Neural crest cell (in vitro differentiated cells): ENCODE measurements at regions not wholly inside any gene's neighbourhood (a gene's known extent, or its start where the extent isn't known, plus 50 kb on each side); places are given as distances from the start of the nearest gene placed in this dataset.
A peak's percentile ranks its signal among the peaks of the same experiment; 100 is the strongest.
"Not testable (repeated sequence)": the region's sequence is repeated elsewhere in the genome, so short reads cannot be mapped to it uniquely, and the experiment has no call there.

Experiments used
- DNase-seq: peaks from one replicate; pipeline ENCODE4 v3.0.0; 2021; ENCODE audit warnings: low read depth, mixed read lengths, low spot score
- H3K27ac Mint-ChIP-seq: one replicate; pipeline ENCODE4 v1.8.0; 2021; ENCODE audit warnings: mild to moderate bottlenecking, mixed read lengths; ENCODE audit not compliant: unreplicated experiment
- H3K27me3 Mint-ChIP-seq: 2 replicates; pipeline ENCODE4 v1.8.0; 2021; ENCODE audit warnings: low read depth, mild to moderate bottlenecking, mixed read lengths
- H3K36me3 Mint-ChIP-seq: 2 replicates; pipeline ENCODE4 v1.8.0; 2021; ENCODE audit warnings: low read depth, mild to moderate bottlenecking, mixed read lengths
- H3K4me1 Mint-ChIP-seq: 2 replicates; pipeline ENCODE4 v1.8.0; 2021; ENCODE audit warnings: mixed read lengths
- H3K4me3 Mint-ChIP-seq: one replicate; pipeline ENCODE4 v1.8.0; 2021; ENCODE audit warnings: mild to moderate bottlenecking, mixed read lengths
- H3K9me3 Mint-ChIP-seq: 2 replicates; pipeline ENCODE4 v1.8.0; 2021; ENCODE audit warnings: mixed read lengths
- CTCF ChIP-seq: fragments of 200-600 bp; sonication (generic); conservative IDR thresholded peaks from 2 replicates; pipeline ENCODE4 v1.5.0; 2021; ENCODE audit warnings: antibody characterized with exemption, mild to moderate bottlenecking

- peaks cover 30% of the 10 kb centered on the region for H3K9me3 Mint-ChIP-seq
- not testable (repeated sequence) for H3K27ac Mint-ChIP-seq, H3K27me3 Mint-ChIP-seq, H3K4me3 Mint-ChIP-seq, DNase-seq
- peaks cover 41% of the 10 kb centered on the region for H3K36me3 Mint-ChIP-seq
- peaks cover 20% of the 10 kb centered on the region for H3K4me1 Mint-ChIP-seq
These were observed 52.4 kb upstream of the EHHADH start for GRCh38 chr3:185306286-185306685.

GRCh38 chr3:185306847-185307246 is 53.0 kb upstream of the EHHADH start:
- Mint-ChIP-seq H3K36me3 (peaks cover 44% of the 10 kb centered on the region), H3K27ac (no peak overlapping the region), H3K4me3 (no peak overlapping the region), H3K4me1 (peaks cover 20% of the 10 kb centered on the region), H3K9me3 (peaks cover 33% of the 10 kb centered on the region), H3K27me3 (no peaks in the 10 kb centered on the region)
- no peak for TF ChIP-seq CTCF
- DNase-seq, result no peak

GRCh38 chr3:185308126-185308754 is 54.4 kb upstream of the EHHADH start:
- TF ChIP-seq CTCF, result peak; percentile 76
- H3K4me1 Mint-ChIP-seq, result peaks cover 20% of the 10 kb centered on the region
- no peak overlapping the region for H3K4me3 Mint-ChIP-seq
- H3K27me3 Mint-ChIP-seq, result no peaks in the 10 kb centered on the region
- peaks cover 28% of the 10 kb centered on the region for H3K9me3 Mint-ChIP-seq
- no peak overlapping the region for H3K27ac Mint-ChIP-seq
- peak; percentile 77 for DNase-seq
- peaks cover 42% of the 10 kb centered on the region for H3K36me3 Mint-ChIP-seq

- Mint-ChIP-seq H3K4me1 (peaks cover 20% of the 10 kb centered on the region), H3K4me3 (no peak overlapping the region), H3K27me3 (no peaks in the 10 kb centered on the region), H3K9me3 (peaks cover 28% of the 10 kb centered on the region), H3K36me3 (peaks cover 42% of the 10 kb centered on the region), H3K27ac (peak overlapping the region; percentile 94)
- no peak for TF ChIP-seq CTCF
- DNase-seq, result no peak
These were observed 53.6 kb upstream of the MAP3K13 start for GRCh38 chr3:185309302-185309701.

GRCh38 chr3:185309795-185310194 is 53.1 kb upstream of the MAP3K13 start:
- H3K27me3 Mint-ChIP-seq, result no peaks in the 10 kb centered on the region
- peaks cover 28% of the 10 kb centered on the region for H3K9me3 Mint-ChIP-seq
- DNase-seq, result no peak
- H3K36me3 Mint-ChIP-seq, result peaks cover 42% of the 10 kb centered on the region
- H3K27ac Mint-ChIP-seq, result peak overlapping the region; percentile 94
- TF ChIP-seq CTCF, result no peak
- peaks cover 20% of the 10 kb centered on the region for H3K4me1 Mint-ChIP-seq
- H3K4me3 Mint-ChIP-seq, result no peak overlapping the region

- H3K36me3 Mint-ChIP-seq, result peaks cover 26% of the 10 kb centered on the region
- TF ChIP-seq CTCF, result no peak
- H3K4me1 Mint-ChIP-seq, result peaks cover 20% of the 10 kb centered on the region
- H3K27ac Mint-ChIP-seq, result no peak overlapping the region
- H3K9me3 Mint-ChIP-seq, result peaks cover 21% of the 10 kb centered on the region
- no peak for DNase-seq
- H3K4me3 Mint-ChIP-seq, result no peak overlapping the region
- no peaks in the 10 kb centered on the region for H3K27me3 Mint-ChIP-seq
These were observed 50.9 kb upstream of the MAP3K13 start for GRCh38 chr3:185311991-185312390.
